ENCODE measurements at regions not wholly inside any gene's neighbourhood (a gene's known extent, or its start where the extent isn't known, plus 50 kb on each side); places are given as distances from the start of the nearest gene placed in this dataset.

DNA sequence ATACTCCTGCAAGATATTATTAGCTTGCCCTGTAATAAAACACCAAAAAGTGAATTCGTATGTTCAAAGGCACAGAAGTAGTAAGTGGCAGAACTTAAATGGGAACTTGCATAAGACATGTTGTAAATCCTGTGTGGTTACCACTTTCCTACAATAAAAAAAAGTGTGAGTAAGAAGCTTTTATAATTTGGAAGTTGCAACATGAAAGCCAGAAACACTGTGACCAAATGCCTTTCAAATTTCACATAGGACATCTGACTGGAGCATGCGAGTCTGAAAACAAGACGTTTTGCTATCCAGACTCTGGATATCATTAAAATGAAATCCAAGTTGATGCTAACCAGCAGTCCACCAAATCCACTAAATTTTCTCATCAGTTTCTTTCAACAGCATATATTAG, 886.2 kb upstream of the NRXN1 start:
- TF ChIP-seq CTCF (IDR thresholded peaks at IDR 0.05; ENCODE audit: low read depth, low read length, poor library complexity, severe bottlenecking) (no peak), EZH2phosphoT487 (IDR thresholded peaks at IDR 0.05; ENCODE audit: borderline replicate concordance, low read length) (no peak)

All from DOHH2 (cell line).